Peyer's patch (tissue), 4 donors: ENCODE measurements at regions not wholly inside any gene's neighbourhood (a gene's known extent, or its start where the extent isn't known, plus 50 kb on each side); places are given as distances from the start of the nearest gene placed in this dataset.

Experiments used
- POLR2A ChIP-seq, 2 donors: fragments of 450-650 bp; IDR thresholded peaks; one replicate each; pipeline ENCODE4 v1.5.1; 2017; ENCODE audit warnings: antibody characterized with exemption in 2 of 2, mild to moderate bottlenecking in 2 of 2, moderate library complexity in 2 of 2
- TF ChIP-seq, protein P1 (sequence below), 6 experiments: fragments of 450-650 bp in 4 of 6; fragments of 200-600 bp in 2 of 6; sonication (generic) in 1 of 6; IDR thresholded peaks; one replicate each; pipeline ENCODE4 v1.5.1; 2017 to 2019; ENCODE audit warnings: antibody characterized with exemption in 6 of 6, mild to moderate bottlenecking in 3 of 6, moderate library complexity in 1 of 6

DNA sequence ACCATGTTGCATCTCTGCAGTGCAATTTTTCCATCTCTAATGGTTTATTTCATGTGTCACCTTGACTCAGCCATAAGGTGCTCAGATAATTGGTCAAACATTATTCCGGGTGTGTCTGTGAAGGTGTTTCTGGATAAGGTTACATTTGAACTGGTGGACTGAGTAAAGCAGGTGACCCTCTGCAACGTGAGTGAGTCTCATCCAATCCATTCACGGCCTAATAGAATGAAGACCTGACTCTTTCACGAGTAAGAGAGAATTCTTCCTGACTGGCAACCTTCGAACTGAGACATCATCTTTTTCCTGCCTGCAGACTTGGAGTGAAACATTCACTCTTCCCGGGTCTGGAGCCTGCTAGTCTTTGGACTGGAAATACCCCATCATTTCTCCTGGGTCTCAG is 77.1 kb upstream of the SLC22A23 start:
- TF ChIP-seq, protein P1, sequence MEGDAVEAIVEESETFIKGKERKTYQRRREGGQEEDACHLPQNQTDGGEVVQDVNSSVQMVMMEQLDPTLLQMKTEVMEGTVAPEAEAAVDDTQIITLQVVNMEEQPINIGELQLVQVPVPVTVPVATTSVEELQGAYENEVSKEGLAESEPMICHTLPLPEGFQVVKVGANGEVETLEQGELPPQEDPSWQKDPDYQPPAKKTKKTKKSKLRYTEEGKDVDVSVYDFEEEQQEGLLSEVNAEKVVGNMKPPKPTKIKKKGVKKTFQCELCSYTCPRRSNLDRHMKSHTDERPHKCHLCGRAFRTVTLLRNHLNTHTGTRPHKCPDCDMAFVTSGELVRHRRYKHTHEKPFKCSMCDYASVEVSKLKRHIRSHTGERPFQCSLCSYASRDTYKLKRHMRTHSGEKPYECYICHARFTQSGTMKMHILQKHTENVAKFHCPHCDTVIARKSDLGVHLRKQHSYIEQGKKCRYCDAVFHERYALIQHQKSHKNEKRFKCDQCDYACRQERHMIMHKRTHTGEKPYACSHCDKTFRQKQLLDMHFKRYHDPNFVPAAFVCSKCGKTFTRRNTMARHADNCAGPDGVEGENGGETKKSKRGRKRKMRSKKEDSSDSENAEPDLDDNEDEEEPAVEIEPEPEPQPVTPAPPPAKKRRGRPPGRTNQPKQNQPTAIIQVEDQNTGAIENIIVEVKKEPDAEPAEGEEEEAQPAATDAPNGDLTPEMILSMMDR (IDR thresholded peaks at IDR 0.05), result no peak
- no peak for TF ChIP-seq POLR2A (IDR thresholded peaks at IDR 0.05)
